OCI-LY1 (cell line): ENCODE measurements at regions not wholly inside any gene's neighbourhood (a gene's known extent, or its start where the extent isn't known, plus 50 kb on each side); places are given as distances from the start of the nearest gene placed in this dataset.
"Not testable (repeated sequence)": the region's sequence is repeated elsewhere in the genome, so short reads cannot be mapped to it uniquely, and the experiment has no call there.

Experiments used
- H2AFZ ChIP-seq: fragments of 200-600 bp; sonication (generic), shearing (Covaris generic); 2 replicates; pipeline ENCODE4 v1.6.0; 2014; ENCODE audit warnings: antibody characterized with exemption, mild to moderate bottlenecking, low read length
- H3F3A ChIP-seq: fragments of 200-600 bp; sonication (generic), shearing (Covaris generic); 2 replicates; pipeline ENCODE4 v1.6.0; 2014; ENCODE audit warnings: mild to moderate bottlenecking, antibody characterized with exemption, low read length, moderate library complexity; ENCODE audit not compliant: insufficient read depth
- H3K27ac ChIP-seq: fragments of 200-600 bp; sonication (generic); 2 replicates; pipeline ENCODE4 v1.5.1; 2014; ENCODE audit warnings: low read length, mixed run types, mild to moderate bottlenecking, low read depth; ENCODE audit not compliant: poor library complexity, severe bottlenecking
- H3K27me3 ChIP-seq: fragments of 200-600 bp; sonication (generic); 2 replicates; pipeline ENCODE4 v1.6.0; 2014; ENCODE audit warnings: antibody characterized with exemption, mild to moderate bottlenecking, low read length, moderate library complexity; ENCODE audit not compliant: insufficient read depth
- H3K36me3 ChIP-seq: fragments of 200-600 bp; sonication (generic); 2 replicates; pipeline ENCODE4 v1.6.1; 2014; ENCODE audit warnings: mild to moderate bottlenecking, antibody characterized with exemption, low read length, moderate library complexity, mixed read lengths; ENCODE audit not compliant: insufficient read depth
- H3K4me1 ChIP-seq: fragments of 200-600 bp; sonication (generic); 2 replicates; pipeline ENCODE4 v1.5.1; 2014; ENCODE audit warnings: mild to moderate bottlenecking, low read length, moderate library complexity; ENCODE audit not compliant: insufficient read depth, severe bottlenecking
- H3K4me2 ChIP-seq: fragments of 200-600 bp; sonication (generic), shearing (Covaris generic); 2 replicates; pipeline ENCODE4 v1.6.1; 2014; ENCODE audit warnings: low read length
- H3K4me3 ChIP-seq: fragments of 200-600 bp; sonication (generic); 2 replicates; pipeline ENCODE4 v1.5.1; 2014; ENCODE audit warnings: low read length, low read depth, mild to moderate bottlenecking, mixed read lengths; ENCODE audit not compliant: poor library complexity, severe bottlenecking
- H3K79me2 ChIP-seq: fragments of 200-600 bp; shearing (Covaris generic); 2 replicates; pipeline ENCODE4 v1.6.1; 2016; ENCODE audit warnings: mixed run types, low read length, mixed read lengths; ENCODE audit not compliant: insufficient read depth
- H3K9ac ChIP-seq: fragments of 200-600 bp; sonication (generic), shearing (Covaris generic); 2 replicates; pipeline ENCODE4 v1.6.1; 2014; ENCODE audit warnings: mild to moderate bottlenecking, low read length, mixed read lengths
- H3K9me2 ChIP-seq: fragments of 200-600 bp; sonication (generic), shearing (Covaris generic); 2 replicates; pipeline ENCODE4 v1.6.1; 2014; ENCODE audit warnings: low read depth, mild to moderate bottlenecking, low read length, mixed read lengths
- H3K9me3 ChIP-seq: fragments of 200-600 bp; shearing (Covaris generic); 2 replicates; pipeline ENCODE4 v1.6.1; 2014; ENCODE audit warnings: low read length, mixed read lengths
- H4K20me1 ChIP-seq: fragments of 200-600 bp; sonication (generic), shearing (Covaris generic); 2 replicates; pipeline ENCODE4 v1.6.0; 2016; ENCODE audit warnings: mild to moderate bottlenecking, low read length; ENCODE audit not compliant: insufficient read depth
- CTCF ChIP-seq: fragments of 200-600 bp; sonication (generic), shearing (Covaris generic); IDR thresholded peaks from 2 replicates; pipeline ENCODE4 v1.5.1; 2017; ENCODE audit warnings: mild to moderate bottlenecking, antibody characterized with exemption, low read length, moderate library complexity, mixed read lengths
- EZH2 ChIP-seq: fragments of 200-600 bp; sonication (generic), shearing (Covaris generic); IDR thresholded peaks from 2 replicates; pipeline ENCODE4 v1.8.0; 2017; ENCODE audit warnings: borderline replicate concordance, mixed run types, mild to moderate bottlenecking, antibody characterized with exemption, low read length, moderate library complexity, mixed read lengths

- not testable (repeated sequence) for H3K27ac ChIP-seq, H3K9me2 ChIP-seq, H2AFZ ChIP-seq, H3K4me1 ChIP-seq, H3K27me3 ChIP-seq, H3F3A ChIP-seq, H4K20me1 ChIP-seq, H3K9ac ChIP-seq, H3K4me3 ChIP-seq, H3K36me3 ChIP-seq, H3K4me2 ChIP-seq, H3K9me3 ChIP-seq, H3K79me2 ChIP-seq
These were observed 125.3 kb downstream of the GOLGA6L4 start for GRCh38 chr15:84360902-84361301.

DNA sequence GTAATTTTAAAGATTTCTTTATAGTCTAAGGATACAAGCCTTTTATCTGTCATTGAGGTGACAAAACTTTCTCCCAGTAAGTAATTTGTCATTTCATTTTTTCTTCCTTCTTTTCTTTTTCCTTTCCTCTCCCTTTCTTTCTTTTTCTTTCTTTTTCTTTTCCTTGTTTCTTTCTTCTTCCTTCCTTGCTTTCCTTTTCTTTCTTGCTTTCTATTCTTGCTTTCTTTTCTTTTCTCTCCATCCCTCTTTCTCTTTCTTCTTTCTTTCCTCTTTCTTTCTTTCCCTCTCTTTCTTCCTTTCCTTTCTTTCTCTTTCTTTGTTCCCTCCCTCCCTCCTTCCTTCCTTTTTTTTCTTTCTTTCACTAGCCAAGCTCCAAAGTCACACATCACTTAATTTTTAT lies 148.8 kb downstream of the GOLGA6L4 start:
- H3K9me2 ChIP-seq, H3K4me1 ChIP-seq, H3K27ac ChIP-seq, H4K20me1 ChIP-seq, H3K36me3 ChIP-seq, H3K79me2 ChIP-seq, H3K27me3 ChIP-seq, H3F3A ChIP-seq, H3K9me3 ChIP-seq, H3K4me3 ChIP-seq, H3K9ac ChIP-seq, H2AFZ ChIP-seq, H3K4me2 ChIP-seq: not testable (repeated sequence)

- H3K4me2 ChIP-seq = no peak overlapping the region
- H3K4me1 ChIP-seq = no peaks in the 10 kb centered on the region
- no peak overlapping the region for H3K4me3 ChIP-seq
- TF ChIP-seq EZH2 = no peak
- no peak for TF ChIP-seq CTCF
- H3K79me2 ChIP-seq = no peaks in the 10 kb centered on the region
- no peaks in the 10 kb centered on the region for H3K9me2 ChIP-seq
- H2AFZ ChIP-seq = no peak overlapping the region
- H3K27me3 ChIP-seq = no peaks in the 10 kb centered on the region
- H3F3A ChIP-seq = no peaks in the 10 kb centered on the region
- H4K20me1 ChIP-seq = no peaks in the 10 kb centered on the region
- H3K27ac ChIP-seq = no peak overlapping the region
- H3K36me3 ChIP-seq = no peaks in the 10 kb centered on the region
- H3K9ac ChIP-seq = no peak overlapping the region
- no peaks in the 10 kb centered on the region for H3K9me3 ChIP-seq
These were observed 151.5 kb downstream of the GOLGA6L4 start for GRCh38 chr15:84387086-84387485.

GRCh38 chr15:84388201-84388600 lies 152.6 kb downstream of the GOLGA6L4 start:
- H3K4me2 ChIP-seq, H3K4me3 ChIP-seq, H3K27me3 ChIP-seq, H3K36me3 ChIP-seq, H3K9ac ChIP-seq, H3K79me2 ChIP-seq, H3F3A ChIP-seq, H3K4me1 ChIP-seq, H3K9me3 ChIP-seq, H4K20me1 ChIP-seq, H3K27ac ChIP-seq, H3K9me2 ChIP-seq, H2AFZ ChIP-seq: not testable (repeated sequence)

DNA sequence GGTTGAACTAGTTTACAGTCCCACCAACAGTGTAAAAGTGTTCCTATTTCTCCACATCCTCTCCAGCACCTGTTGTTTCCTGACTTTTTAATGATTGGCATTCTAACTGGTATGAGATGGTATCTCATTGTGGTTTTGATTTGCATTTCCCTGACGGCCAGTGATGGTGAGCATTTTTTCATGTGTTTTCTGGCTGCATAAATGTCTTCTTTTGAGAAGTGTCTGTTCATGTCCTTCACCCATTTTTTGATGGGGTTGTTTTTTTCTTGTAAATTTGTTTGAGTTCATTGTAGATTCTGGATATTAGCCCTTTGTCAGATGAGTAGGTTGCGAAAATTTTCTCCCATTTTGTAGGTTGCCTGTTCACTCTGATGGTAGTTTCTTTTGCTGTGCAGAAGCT lies 153.1 kb downstream of the GOLGA6L4 start:
- H3K9me3 ChIP-seq, H3K9ac ChIP-seq, H3K27ac ChIP-seq, H3K9me2 ChIP-seq, H3K79me2 ChIP-seq, H4K20me1 ChIP-seq, H2AFZ ChIP-seq, H3K36me3 ChIP-seq, H3K27me3 ChIP-seq, H3K4me2 ChIP-seq, H3F3A ChIP-seq, H3K4me1 ChIP-seq, H3K4me3 ChIP-seq: not testable (repeated sequence)

- not testable (repeated sequence) for H3K4me3 ChIP-seq, H3K27ac ChIP-seq, H3K9me3 ChIP-seq, H3K9ac ChIP-seq, H3K4me2 ChIP-seq, H3K79me2 ChIP-seq, H3K9me2 ChIP-seq, H4K20me1 ChIP-seq, H3K4me1 ChIP-seq, H2AFZ ChIP-seq, H3F3A ChIP-seq, H3K27me3 ChIP-seq, H3K36me3 ChIP-seq
These were observed 154.8 kb downstream of the GOLGA6L4 start for GRCh38 chr15:84390324-84390723.
